GM12891 (cell line): ENCODE measurements at regions not wholly inside any gene's neighbourhood (a gene's known extent, or its start where the extent isn't known, plus 50 kb on each side); places are given as distances from the start of the nearest gene placed in this dataset.

ENCODE experiments used
- PAX5 ChIP-seq: IDR thresholded peaks from 2 replicates; pipeline ENCODE4 v1.6.1; 2011; ENCODE audit warnings: low read length, moderate library complexity, mild to moderate bottlenecking; ENCODE audit not compliant: insufficient read depth, severe bottlenecking
- POLR2A ChIP-seq: IDR thresholded peaks from 2 replicates; pipeline ENCODE4 v1.6.1; 2011; ENCODE audit warnings: low read depth, low read length, control low read depth
- POLR2AphosphoS5 ChIP-seq: IDR thresholded peaks from 2 replicates; pipeline ENCODE4 v1.6.1; 2011; ENCODE audit warnings: low read depth, low read length, control low read depth
- POU2F2 ChIP-seq: IDR thresholded peaks from 2 replicates; pipeline ENCODE4 v1.6.1; 2011; ENCODE audit warnings: low read depth, mild to moderate bottlenecking, control low read depth, low read length, moderate library complexity
- SPI1 ChIP-seq: IDR thresholded peaks from 2 replicates; pipeline ENCODE4 v1.6.1; 2011; ENCODE audit warnings: low read depth, low read length, control low read depth
- TAF1 ChIP-seq: IDR thresholded peaks from 2 replicates; pipeline ENCODE4 v1.6.1; 2011; ENCODE audit warnings: low read depth, low read length, control low read depth

GRCh38 chr2:155054712-155055111, 356.2 kb downstream of the KCNJ3 start:
- TF ChIP-seq POLR2A (no peak), POLR2AphosphoS5 (no peak), TAF1 (no peak), SPI1 (no peak), PAX5 (no peak), POU2F2 (no peak)
